T-cell (primary cell): ENCODE measurements at regions not wholly inside any gene's neighbourhood (a gene's known extent, or its start where the extent isn't known, plus 50 kb on each side); places are given as distances from the start of the nearest gene placed in this dataset.

ENCODE experiments used
- ATAC-seq, 4 experiments: fragments of 200-7000 bp in 3 of 4; fragments of 150-1000 bp in 1 of 4; cut with Tn5 transposase; replicated peaks in 1 of 4; 1 replicate in 3 of 4; 2 replicates in 1 of 4; pipeline ENCODE4 v1.10.0; 2021; ENCODE audit warnings: moderate library complexity in 3 of 4, mild to moderate bottlenecking in 2 of 4, moderate number of reproducible peaks in 1 of 4
- CTCF ChIA-PET, 2 donors: fragments of 300-600 bp; sonication (Branson Sonifier 250); formaldehyde crosslinking; loops; one replicate each; lab custom pipeline; 2022; ENCODE audit warnings: antibody characterized with exemption in 2 of 2; lab: Charles Lee
- POLR2A ChIA-PET, 2 donors: fragments of 300-600 bp; sonication (Branson Sonifier 250); formaldehyde crosslinking; loops; one replicate each; lab custom pipeline; 2022; ENCODE audit warnings: antibody characterized with exemption in 2 of 2; lab: Charles Lee
- DNase-seq, 35 experiments: peaks; one replicate each; pipeline versions ENCODE4 v3.0.0 to v3.0.0-alpha.2; 2013 to 2023
- H3K27ac ChIP-seq: one replicate; pipeline ENCODE4 v1.5.1; 2013; ENCODE audit warnings: low read length
- H3K27me3 ChIP-seq, 2 experiments: replicated peaks in 1 of 2; 1 replicate in 1 of 2; 2 replicates in 1 of 2; pipeline versions ENCODE4 v1.6.1 to v1.7.0; 2013; ENCODE audit warnings: low read length in 1 of 2, mixed read lengths in 1 of 2; ENCODE audit not compliant: control insufficient read depth in 2 of 2, insufficient read depth in 2 of 2; ENCODE audit errors: extremely low read depth in 1 of 2
- H3K36me3 ChIP-seq, 2 donors: 1 replicate in 1 of 2; 2 replicates in 1 of 2; pipeline versions ENCODE4 v1.6.1 to v1.7.0; 2013; ENCODE audit warnings: low read length in 1 of 2; ENCODE audit not compliant: control insufficient read depth in 2 of 2, insufficient read depth in 1 of 2; ENCODE audit errors: extremely low read depth in 1 of 2
- H3K4me1 ChIP-seq, 2 experiments: 1 replicate in 1 of 2; 2 replicates in 1 of 2; pipeline versions ENCODE4 v1.6.1 to v1.7.0; 2013; ENCODE audit warnings: low read length in 2 of 2, mixed read lengths in 1 of 2; ENCODE audit not compliant: insufficient read depth in 2 of 2, control insufficient read depth in 1 of 2; ENCODE audit errors: extremely low read depth in 1 of 2
- H3K4me3 ChIP-seq, 2 donors: 1 replicate in 1 of 2; 2 replicates in 1 of 2; pipeline versions ENCODE4 v1.5.1 to v1.7.0; 2013; ENCODE audit warnings: mild to moderate bottlenecking in 2 of 2, low read length in 1 of 2, moderate library complexity in 1 of 2; ENCODE audit not compliant: control insufficient read depth in 1 of 2; ENCODE audit errors: extremely low read depth in 1 of 2
- H3K9me3 ChIP-seq: 2 replicates; pipeline ENCODE4 v1.7.0; 2013
- H3K27ac Mint-ChIP-seq, 2 donors: one replicate each; pipeline ENCODE4 v1.8.0; 2020 to 2021; ENCODE audit warnings: mild to moderate bottlenecking in 2 of 2, mixed read lengths in 2 of 2
- H3K27me3 Mint-ChIP-seq, 2 donors: one replicate each; pipeline ENCODE4 v1.8.0; 2021 to 2022; ENCODE audit warnings: mixed read lengths in 2 of 2
- H3K36me3 Mint-ChIP-seq: one replicate; pipeline ENCODE4 v1.8.0; 2021; ENCODE audit warnings: mixed read lengths
- H3K4me1 Mint-ChIP-seq, 3 donors: one replicate each; pipeline ENCODE4 v1.8.0; 2020 to 2022; ENCODE audit warnings: mixed read lengths in 3 of 3, mild to moderate bottlenecking in 1 of 3
- H3K4me3 Mint-ChIP-seq, 3 donors: one replicate each; pipeline ENCODE4 v1.8.0; 2020 to 2022; ENCODE audit warnings: mild to moderate bottlenecking in 3 of 3, mixed read lengths in 3 of 3, moderate library complexity in 3 of 3
- H3K9me3 Mint-ChIP-seq, 3 donors: one replicate each; pipeline ENCODE4 v1.8.0; 2020 to 2022; ENCODE audit warnings: mixed read lengths in 3 of 3
- WGBS: methylation state at CpG from one replicate; pipeline ENCODE4 v1.1.5; 2013; ENCODE audit warnings: missing lambda C conversion rate; ENCODE audit not compliant: insufficient coverage; 5-methylcytosine and 5-hydroxymethylcytosine counted together

- WGBS = no CpG with 5 or more reads among the region's 4 CpGs
- CTCF ChIA-PET = no interaction called here
- no peaks in the 10 kb centered on the region for H3K4me1 Mint-ChIP-seq
Measured at GRCh38 chr12:87756111-87756510, 273.1 kb downstream of the C12orf50 start.

GRCh38 chr12:87728931-87729593 lies 300.1 kb downstream of the C12orf50 start:
- H3K9me3 ChIP-seq = no peaks in the 10 kb centered on the region
- H3K4me1 ChIP-seq = no peaks in the 10 kb centered on the region
- H3K4me1 Mint-ChIP-seq = no peaks in the 10 kb centered on the region
- WGBS = no CpG with 5 or more reads among the region's 2 CpGs
- peaks cover 0 to 4% (median 0%) of the 10 kb centered on the region in 3 donors for H3K9me3 Mint-ChIP-seq
- ChIA-PET POLR2A (no interaction called here), CTCF (no interaction called here)
- H3K27me3 Mint-ChIP-seq = no peaks in the 10 kb centered on the region
- ATAC-seq (no peak), DNase-seq (no peak)
- H3K36me3 ChIP-seq = no peaks in the 10 kb centered on the region
- no peak overlapping the region for H3K4me3 Mint-ChIP-seq
- no peaks in the 10 kb centered on the region for H3K36me3 Mint-ChIP-seq
- H3K4me3 ChIP-seq = no peak overlapping the region
- no peak overlapping the region for H3K27ac Mint-ChIP-seq
- no peaks in the 10 kb centered on the region for H3K27me3 ChIP-seq
- H3K27ac ChIP-seq = no peak overlapping the region

More at GRCh38 chr12:87756111-87756510, 273.1 kb downstream of the C12orf50 start:
- H3K9me3 Mint-ChIP-seq = peaks cover 0 to 11% (median 2%) of the 10 kb centered on the region in 3 donors
- Histone ChIP-seq H3K36me3 (no peaks in the 10 kb centered on the region), H3K4me1 (no peaks in the 10 kb centered on the region), H3K27me3 (no peaks in the 10 kb centered on the region), H3K9me3 (no peaks in the 10 kb centered on the region), H3K4me3 (no peak overlapping the region), H3K27ac (no peak overlapping the region)
- no peak overlapping the region for H3K27ac Mint-ChIP-seq
- H3K4me3 Mint-ChIP-seq = no peak overlapping the region
- no peaks in the 10 kb centered on the region for H3K36me3 Mint-ChIP-seq
- H3K27me3 Mint-ChIP-seq = no peaks in the 10 kb centered on the region
- no peak for DNase-seq
- no peak for ATAC-seq
- POLR2A ChIA-PET = no interaction called here

- Mint-ChIP-seq H3K36me3 (no peaks in the 10 kb centered on the region), H3K4me1 (no peaks in the 10 kb centered on the region), H3K27me3 (no peaks in the 10 kb centered on the region), H3K9me3 (peaks cover under 1 to 7% (median 3%) of the 10 kb centered on the region in 3 donors), H3K4me3 (no peak overlapping the region), H3K27ac (no peak overlapping the region)
- ChIA-PET POLR2A (no interaction called here), CTCF (no interaction called here)
- H3K9me3 ChIP-seq = no peaks in the 10 kb centered on the region
- no CpG with 5 or more reads among the region's 3 CpGs for WGBS
- DNase-seq (no peak), ATAC-seq (no peak)
- no peak overlapping the region for H3K27ac ChIP-seq
- H3K27me3 ChIP-seq = no peaks in the 10 kb centered on the region
- H3K4me1 ChIP-seq = no peaks in the 10 kb centered on the region
- H3K4me3 ChIP-seq = no peak overlapping the region
- no peaks in the 10 kb centered on the region for H3K36me3 ChIP-seq
Measured at GRCh38 chr12:87720967-87721366, 308.2 kb downstream of the C12orf50 start.

- Histone ChIP-seq H3K4me1 (no peaks in the 10 kb centered on the region), H3K36me3 (no peaks in the 10 kb centered on the region), H3K4me3 (no peak overlapping the region), H3K27me3 (no peaks in the 10 kb centered on the region), H3K9me3 (peaks cover 2% of the 10 kb centered on the region), H3K27ac (no peak overlapping the region)
- no peak overlapping the region for H3K27ac Mint-ChIP-seq
- ChIA-PET POLR2A (no interaction called here), CTCF (no interaction called here)
- no peak for ATAC-seq
- H3K27me3 Mint-ChIP-seq = no peaks in the 10 kb centered on the region
- no CpG with 5 or more reads among the region's 5 CpGs for WGBS
- DNase-seq = no peak
- H3K36me3 Mint-ChIP-seq = no peaks in the 10 kb centered on the region
- H3K9me3 Mint-ChIP-seq = peaks cover 3 to 16% (median 5%) of the 10 kb centered on the region in 3 donors
- no peak overlapping the region for H3K4me3 Mint-ChIP-seq
- no peaks in the 10 kb centered on the region for H3K4me1 Mint-ChIP-seq
Measured at GRCh38 chr12:87704374-87704773, 324.8 kb downstream of the C12orf50 start.

- Mint-ChIP-seq H3K27ac (no peak overlapping the region), H3K9me3 (peaks cover 3 to 9% (median 5%) of the 10 kb centered on the region in 3 donors), H3K27me3 (no peaks in the 10 kb centered on the region), H3K4me3 (no peak overlapping the region), H3K36me3 (no peaks in the 10 kb centered on the region), H3K4me1 (no peaks in the 10 kb centered on the region)
- WGBS = 100% methylated on average over 1 of the region's 7 CpGs
- H3K4me1 ChIP-seq = no peaks in the 10 kb centered on the region
- POLR2A ChIA-PET = no interaction called here
- H3K36me3 ChIP-seq = no peaks in the 10 kb centered on the region
- CTCF ChIA-PET = no interaction called here
- DNase-seq (no peak), ATAC-seq (no peak)
- H3K27ac ChIP-seq = no peak overlapping the region
- no peaks in the 10 kb centered on the region for H3K27me3 ChIP-seq
- H3K9me3 ChIP-seq = no peaks in the 10 kb centered on the region
- H3K4me3 ChIP-seq = no peak overlapping the region
Measured at GRCh38 chr12:87690236-87690810, 338.9 kb downstream of the C12orf50 start.

GRCh38 chr12:87689196-87689595 lies 340.0 kb downstream of the C12orf50 start:
- Mint-ChIP-seq H3K36me3 (no peaks in the 10 kb centered on the region), H3K27me3 (no peaks in the 10 kb centered on the region), H3K27ac (no peak overlapping the region), H3K4me1 (no peaks in the 10 kb centered on the region), H3K9me3 (peaks cover 3 to 9% (median 5%) of the 10 kb centered on the region in 3 donors), H3K4me3 (no peak overlapping the region)
- Histone ChIP-seq H3K27ac (no peak overlapping the region), H3K4me1 (no peaks in the 10 kb centered on the region), H3K4me3 (no peak overlapping the region), H3K36me3 (no peaks in the 10 kb centered on the region), H3K27me3 (no peaks in the 10 kb centered on the region), H3K9me3 (no peaks in the 10 kb centered on the region)
- DNase-seq = no peak
- ChIA-PET POLR2A (no interaction called here), CTCF (no interaction called here)
- WGBS = no CpG with 5 or more reads among the region's 2 CpGs
- ATAC-seq = no peak
